Gastroesophageal sphincter (tissue), 3 donors: ENCODE measurements at regions not wholly inside any gene's neighbourhood (a gene's known extent, or its start where the extent isn't known, plus 50 kb on each side); places are given as distances from the start of the nearest gene placed in this dataset.

Experiments used
- POLR2A ChIP-seq, 2 donors: fragments of 450-650 bp; IDR thresholded peaks; one replicate each; pipeline ENCODE4 v1.6.1; 2017; ENCODE audit warnings: antibody characterized with exemption in 2 of 2, mild to moderate bottlenecking in 2 of 2, moderate library complexity in 1 of 2
- POLR2AphosphoS5 ChIP-seq: sonication (generic); formaldehyde crosslinking; IDR thresholded peaks from one replicate; pipeline ENCODE4 v1.6.1; 2017; ENCODE audit warnings: antibody characterized with exemption
- TF ChIP-seq, protein P1 (sequence below), 4 experiments: fragments of 200-600 bp in 2 of 4; fragments of 450-650 bp in 2 of 4; sonication (generic) in 1 of 4; IDR thresholded peaks; one replicate each; pipeline ENCODE4 v1.5.1; 2017 to 2019; ENCODE audit warnings: antibody characterized with exemption in 4 of 4, mild to moderate bottlenecking in 2 of 4, moderate library complexity in 2 of 4

DNA sequence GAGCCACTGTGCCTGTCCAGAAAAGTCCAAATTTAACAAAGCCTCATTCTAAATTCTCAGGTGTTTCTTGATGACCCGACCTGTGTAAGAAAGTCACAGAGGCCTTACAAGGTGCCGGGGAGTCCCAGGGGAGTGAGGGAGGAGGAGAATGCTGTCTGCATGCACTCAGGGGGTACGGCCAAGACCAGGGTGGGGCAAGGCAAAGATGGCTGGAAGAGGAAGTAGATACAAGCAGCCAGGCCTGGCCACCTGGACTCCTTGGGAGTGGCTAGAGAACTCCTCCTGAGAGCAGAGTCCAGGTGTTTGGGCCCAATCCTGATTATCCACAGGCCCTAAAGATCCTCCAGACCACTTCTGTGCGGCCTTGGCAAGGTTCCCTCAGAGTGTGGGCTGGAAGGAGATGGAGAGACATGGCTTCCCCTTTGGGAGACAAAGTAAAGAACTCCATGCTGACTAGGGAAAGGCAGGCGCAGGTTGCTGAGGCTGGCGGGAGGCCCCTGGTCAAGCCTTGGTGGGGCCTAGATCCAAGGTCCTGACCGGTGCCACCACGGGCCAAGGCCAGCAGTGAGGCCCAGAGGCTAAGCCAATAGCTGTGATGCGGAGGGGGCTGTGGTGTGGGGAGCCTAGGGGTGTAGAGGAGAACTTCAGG, 74.7 kb downstream of the COPS8 start:
- no peak for TF ChIP-seq POLR2A (IDR thresholded peaks at IDR 0.05)
- TF ChIP-seq, protein P1, sequence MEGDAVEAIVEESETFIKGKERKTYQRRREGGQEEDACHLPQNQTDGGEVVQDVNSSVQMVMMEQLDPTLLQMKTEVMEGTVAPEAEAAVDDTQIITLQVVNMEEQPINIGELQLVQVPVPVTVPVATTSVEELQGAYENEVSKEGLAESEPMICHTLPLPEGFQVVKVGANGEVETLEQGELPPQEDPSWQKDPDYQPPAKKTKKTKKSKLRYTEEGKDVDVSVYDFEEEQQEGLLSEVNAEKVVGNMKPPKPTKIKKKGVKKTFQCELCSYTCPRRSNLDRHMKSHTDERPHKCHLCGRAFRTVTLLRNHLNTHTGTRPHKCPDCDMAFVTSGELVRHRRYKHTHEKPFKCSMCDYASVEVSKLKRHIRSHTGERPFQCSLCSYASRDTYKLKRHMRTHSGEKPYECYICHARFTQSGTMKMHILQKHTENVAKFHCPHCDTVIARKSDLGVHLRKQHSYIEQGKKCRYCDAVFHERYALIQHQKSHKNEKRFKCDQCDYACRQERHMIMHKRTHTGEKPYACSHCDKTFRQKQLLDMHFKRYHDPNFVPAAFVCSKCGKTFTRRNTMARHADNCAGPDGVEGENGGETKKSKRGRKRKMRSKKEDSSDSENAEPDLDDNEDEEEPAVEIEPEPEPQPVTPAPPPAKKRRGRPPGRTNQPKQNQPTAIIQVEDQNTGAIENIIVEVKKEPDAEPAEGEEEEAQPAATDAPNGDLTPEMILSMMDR (IDR thresholded peaks at IDR 0.05): no peak
- no peak for TF ChIP-seq POLR2AphosphoS5
